Heart right ventricle (tissue), 16 donors: ENCODE measurements at regions not wholly inside any gene's neighbourhood (a gene's known extent, or its start where the extent isn't known, plus 50 kb on each side); places are given as distances from the start of the nearest gene placed in this dataset.
A peak's percentile ranks its signal among the peaks of the same experiment; 100 is the strongest.

Experiments used
- ATAC-seq, 8 donors: fragments of 200-7000 bp; cut with Tn5 transposase; one replicate each; pipeline ENCODE4 v1.9.1; 2020; ENCODE audit warnings: mild to moderate bottlenecking in 8 of 8, moderate library complexity in 8 of 8, moderate number of reproducible peaks in 1 of 8
- DNase-seq, 2 donors: peaks; one replicate each; pipeline ENCODE4 v3.0.0-alpha.2; 2020
- H3K27ac ChIP-seq, 10 donors: fragments of 200-600 bp; sonication (generic) in 2 of 10; one replicate each; pipeline versions ENCODE4 v1.5.0 to v1.8.0; 2020 to 2022; ENCODE audit warnings: mild to moderate bottlenecking in 3 of 10
- H3K27me3 ChIP-seq, 7 donors: fragments of 200-600 bp; one replicate each; pipeline ENCODE4 v1.8.0; 2021 to 2022; ENCODE audit warnings: mild to moderate bottlenecking in 2 of 7
- H3K36me3 ChIP-seq, 9 donors: fragments of 200-600 bp; sonication (generic) in 1 of 9; one replicate each; pipeline versions ENCODE4 v1.5.0 to v1.8.0; 2020 to 2022; ENCODE audit warnings: mild to moderate bottlenecking in 2 of 9
- H3K4me1 ChIP-seq, 9 donors: fragments of 200-600 bp; sonication (generic) in 1 of 9; one replicate each; pipeline versions ENCODE4 v1.5.0 to v1.8.0; 2020 to 2022; ENCODE audit warnings: mild to moderate bottlenecking in 4 of 9
- H3K4me3 ChIP-seq, 10 donors: fragments of 200-600 bp; sonication (generic) in 2 of 10; one replicate each; pipeline versions ENCODE4 v1.5.0 to v1.8.0; 2020 to 2022; ENCODE audit warnings: mild to moderate bottlenecking in 7 of 10, moderate library complexity in 2 of 10
- H3K9me3 ChIP-seq, 11 donors: fragments of 200-600 bp in 10 of 11; sonication (generic) in 2 of 11; one replicate each; pipeline versions ENCODE4 v1.5.0 to v1.8.0; 2013 to 2022; ENCODE audit warnings: mild to moderate bottlenecking in 2 of 11, control low read depth in 1 of 11, moderate library complexity in 1 of 11
- WGBS, 2 donors: extraction: QIAGEN DNeasy Blood & Tissue Kit; methylation state at CpG; one replicate each; pipeline ENCODE4 v1.1.7; 2013; ENCODE audit warnings: inconsistent platforms in 1 of 2; 5-methylcytosine and 5-hydroxymethylcytosine counted together
- intact Hi-C, 10 donors: fragments of 100-400 bp; cut with DNase I; formaldehyde crosslinking; loops; one replicate each; pipeline versions ENCODE4 v1.11.1 to v1.14.2; 2022
- TF ChIP-seq, protein P1 (sequence below), 9 donors: fragments of 200-600 bp; sonication (generic) in 2 of 9; IDR thresholded peaks; one replicate each; pipeline versions ENCODE4 v1.5.0 to v1.8.0; 2021 to 2022; ENCODE audit warnings: antibody characterized with exemption in 9 of 9, mild to moderate bottlenecking in 5 of 9, moderate library complexity in 1 of 9
- donor health status: Arrhythmogenic right ventricular cardiomyopathy.
- donor health status: ischemic (EF 13 %, LVEDD 7.1; RV severe dilation, severe dysfunction).
- donor health status: healthy with polysubstance abuse.
- donor health status: DM: no; HTN: yes; CAD: no.
- donor health status: DM: no; HTN: no; CAD: no.
- donor health status: ischemic (EF 25% LVEDD 6.9; RV normal size, moderate dysfunction).
- donor health status: ischemic (EF 25% LVEDD 5.7; RV mildly dilated, moderate dysfunction).
- donor health status: healthy.
- donor health status: DM: yes; HTN: yes; CAD: no.
- donor health status: Ischemic cardiomyopathy.
- donor health status: ischemic (EF 35%, LVEDD 5.7; RV mildly dilated, moderate dysfunction).
- donor health status: nonischemic (EF 11% LVEDD 7.7; RV severe dilation, severe dysfunction).
- donor health status: DM: yes; HTN: yes; CAD: no.
- donor health status: PGD.
- donor health status: ischemic (EF 29% LVEDD 5.4; RV normal size, mild dysfunction).
- donor health status: nonischemic (EF 23%, LVEDD 6.1; RV moderate dilation, normal function).

DNA sequence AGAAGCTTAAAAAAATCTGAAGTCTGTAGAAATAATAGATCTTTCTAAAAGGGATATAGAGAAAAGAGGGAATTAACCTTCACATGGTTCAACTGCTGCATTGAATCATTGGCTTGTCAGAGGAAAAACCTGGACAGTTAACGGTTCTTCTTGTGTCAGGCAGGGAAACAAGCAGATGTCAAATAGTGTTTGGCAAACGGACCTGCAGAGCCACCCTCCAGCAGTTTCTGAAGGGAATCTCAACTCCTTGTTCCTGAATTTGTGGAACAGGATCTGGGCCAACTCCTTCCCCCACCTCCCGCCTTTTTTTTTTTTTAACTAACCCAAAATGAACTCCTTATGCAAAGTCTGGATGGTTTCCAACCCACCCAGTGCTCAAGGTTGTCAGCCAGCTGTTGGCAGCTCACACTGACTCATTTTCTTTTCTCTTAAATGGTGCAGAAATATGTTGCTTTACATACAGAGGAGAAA lies 187.3 kb downstream of the CAND1 start:
- peak in 6 of 8 donors; percentile 23 to 60 (median 54) for ATAC-seq
- DNase-seq = peak in 1 of 2 donors; percentile 41
- intact Hi-C loops = loop anchor here in 1 of 10 donors (5.0 kb wide), 1 partner anchor 196 kb away; no protein-coding TSS in a partner anchor
- H3K4me1 ChIP-seq = peaks cover 3 to 48% (median 22%) of the 10 kb centered on the region in 9 donors
- TF ChIP-seq, protein P1, sequence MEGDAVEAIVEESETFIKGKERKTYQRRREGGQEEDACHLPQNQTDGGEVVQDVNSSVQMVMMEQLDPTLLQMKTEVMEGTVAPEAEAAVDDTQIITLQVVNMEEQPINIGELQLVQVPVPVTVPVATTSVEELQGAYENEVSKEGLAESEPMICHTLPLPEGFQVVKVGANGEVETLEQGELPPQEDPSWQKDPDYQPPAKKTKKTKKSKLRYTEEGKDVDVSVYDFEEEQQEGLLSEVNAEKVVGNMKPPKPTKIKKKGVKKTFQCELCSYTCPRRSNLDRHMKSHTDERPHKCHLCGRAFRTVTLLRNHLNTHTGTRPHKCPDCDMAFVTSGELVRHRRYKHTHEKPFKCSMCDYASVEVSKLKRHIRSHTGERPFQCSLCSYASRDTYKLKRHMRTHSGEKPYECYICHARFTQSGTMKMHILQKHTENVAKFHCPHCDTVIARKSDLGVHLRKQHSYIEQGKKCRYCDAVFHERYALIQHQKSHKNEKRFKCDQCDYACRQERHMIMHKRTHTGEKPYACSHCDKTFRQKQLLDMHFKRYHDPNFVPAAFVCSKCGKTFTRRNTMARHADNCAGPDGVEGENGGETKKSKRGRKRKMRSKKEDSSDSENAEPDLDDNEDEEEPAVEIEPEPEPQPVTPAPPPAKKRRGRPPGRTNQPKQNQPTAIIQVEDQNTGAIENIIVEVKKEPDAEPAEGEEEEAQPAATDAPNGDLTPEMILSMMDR (IDR thresholded peaks at IDR 0.05) = no peak
- H3K4me3 ChIP-seq = no peak overlapping the region
- peak overlapping the region in 6 of 10 donors; percentile 40 to 80 (median 52) for H3K27ac ChIP-seq
- no peaks in the 10 kb centered on the region for H3K9me3 ChIP-seq
- 0 to 1% methylated on average over 3 of the region's 3 CpGs for WGBS, 2 donors
- no peaks in the 10 kb centered on the region for H3K36me3 ChIP-seq
- H3K27me3 ChIP-seq = no peaks in the 10 kb centered on the region

DNA sequence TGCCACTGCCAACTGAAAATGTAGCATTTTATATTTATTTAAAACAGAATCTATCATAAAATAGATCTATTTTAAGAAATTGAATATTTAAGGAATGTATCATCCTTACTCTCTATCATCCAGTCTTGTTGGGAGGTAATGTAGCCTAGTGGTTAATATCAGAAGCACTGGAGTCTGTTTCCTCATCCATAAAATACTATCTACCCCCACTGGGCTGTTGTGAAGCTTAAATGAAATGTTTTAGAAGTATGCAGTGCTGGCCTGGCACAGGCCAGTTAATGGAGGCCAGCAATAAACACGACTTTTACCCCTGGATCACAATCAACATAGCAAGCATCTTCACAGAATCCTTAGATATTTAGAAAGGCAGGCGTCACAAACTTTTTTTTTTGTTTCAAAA lies 188.0 kb downstream of the CAND1 start:
- intact Hi-C loops = loop anchor here in 1 of 10 donors (5.0 kb wide), 1 partner anchor 195 kb away; no protein-coding TSS in a partner anchor
- TF ChIP-seq, protein P1 (IDR thresholded peaks at IDR 0.05) = no peak
- Histone ChIP-seq H3K27ac (peak overlapping the region in 9 of 10 donors; percentile 25 to 80 (median 53)), H3K4me3 (no peak overlapping the region), H3K27me3 (no peaks in the 10 kb centered on the region), H3K36me3 (no peaks in the 10 kb centered on the region), H3K4me1 (peaks cover 3 to 43% (median 22%) of the 10 kb centered on the region in 9 donors), H3K9me3 (no peaks in the 10 kb centered on the region)
- no peak for ATAC-seq
- 42 to 84% methylated on average over 2 of the region's 2 CpGs for WGBS, 2 donors
- DNase-seq = no peak

DNA sequence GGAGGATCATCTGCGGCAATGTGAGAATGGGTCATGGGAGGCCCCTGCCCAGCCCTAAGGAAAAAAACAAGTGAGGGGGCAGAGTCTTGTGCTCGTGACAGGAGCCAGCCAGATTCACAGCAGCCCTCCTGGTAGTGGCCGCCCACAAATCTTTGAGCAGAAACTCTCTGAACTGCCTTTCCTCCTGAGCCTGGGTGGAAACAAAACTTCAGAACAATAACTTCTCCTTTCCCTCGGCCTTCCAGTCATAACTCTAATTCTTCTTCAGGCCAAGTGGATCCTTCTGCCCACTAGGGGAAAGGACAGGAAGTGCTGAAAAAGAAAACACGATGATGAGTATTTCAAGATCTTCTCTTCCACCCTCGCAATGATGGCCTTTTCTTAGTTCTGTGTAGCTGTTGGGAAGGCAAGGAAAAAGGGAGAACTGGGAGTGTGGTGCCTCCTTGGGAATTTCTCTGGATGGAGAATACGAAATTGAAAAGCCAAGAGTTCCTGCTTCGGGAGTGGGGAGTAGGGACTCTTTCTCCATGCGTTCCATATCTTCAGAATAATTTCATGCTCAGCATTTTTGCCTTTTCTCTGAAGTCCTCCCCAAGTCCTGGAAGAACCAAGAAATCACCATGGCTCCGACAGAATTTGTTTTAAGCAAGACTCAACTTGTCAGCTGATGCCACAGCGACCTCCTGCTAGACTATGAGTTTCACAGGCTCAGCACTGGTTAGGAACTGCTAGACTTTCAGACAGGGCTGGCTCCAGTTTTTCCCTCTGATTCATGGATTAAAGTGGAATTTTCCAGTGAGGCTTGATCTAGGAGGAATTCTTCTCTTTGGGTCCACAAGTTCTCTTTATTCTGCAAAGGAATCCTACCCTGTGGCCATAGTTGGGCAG lies 188.9 kb downstream of the CAND1 start:
- Histone ChIP-seq H3K4me3 (no peak overlapping the region), H3K36me3 (no peaks in the 10 kb centered on the region), H3K4me1 (peaks cover 3 to 39% (median 27%) of the 10 kb centered on the region in 9 donors), H3K9me3 (no peaks in the 10 kb centered on the region), H3K27ac (peak overlapping the region; percentile 27 to 80 (median 52)), H3K27me3 (no peaks in the 10 kb centered on the region)
- no peak for DNase-seq
- peak; percentile 24 to 66 (median 61) for ATAC-seq
- intact Hi-C loops = loop anchor here in 1 of 10 donors (5.0 kb wide), 1 partner anchor 194 kb away; no protein-coding TSS in a partner anchor
- 59 to 72% methylated on average over 11 of the region's 11 CpGs for WGBS, 2 donors
- TF ChIP-seq, protein P1 (IDR thresholded peaks at IDR 0.05) = peak in 6 of 9 donors; percentile 34 to 49 (median 44)

DNA sequence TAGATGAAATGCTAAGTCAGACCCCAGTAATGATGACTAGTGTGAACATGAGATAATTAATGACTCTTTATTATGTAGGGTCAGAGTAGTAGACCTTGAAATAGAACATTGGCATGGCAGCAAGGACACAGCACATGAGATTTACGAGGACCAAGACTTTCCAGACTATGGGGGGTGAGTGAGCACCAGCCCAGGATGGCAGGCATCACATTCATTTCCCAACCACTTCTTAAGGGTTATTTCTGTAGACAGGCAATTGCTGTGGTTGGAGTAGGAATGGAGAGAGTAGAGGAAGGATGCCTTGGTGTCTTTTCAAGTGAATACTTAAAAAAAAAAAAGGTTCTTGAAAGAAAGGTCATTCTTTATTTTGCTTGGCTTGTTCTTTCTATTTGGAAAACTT lies 189.4 kb upstream of the DYRK2 start:
- Histone ChIP-seq H3K27me3 (no peaks in the 10 kb centered on the region), H3K36me3 (no peaks in the 10 kb centered on the region), H3K27ac (no peak overlapping the region), H3K4me3 (no peak overlapping the region), H3K9me3 (no peaks in the 10 kb centered on the region), H3K4me1 (peaks cover 3 to 48% (median 27%) of the 10 kb centered on the region in 9 donors)
- TF ChIP-seq, protein P1 (IDR thresholded peaks at IDR 0.05) = no peak
- 59% methylated on average over 1 of the region's 1 CpG for WGBS, 2 donors
- ATAC-seq = no peak
- no peak for DNase-seq
- intact Hi-C loops = loop anchor here in 1 of 10 donors (5.0 kb wide), 1 partner anchor 193 kb away; no protein-coding TSS in a partner anchor
